SU-DHL-6 (cell line): ENCODE measurements at regions not wholly inside any gene's neighbourhood (a gene's known extent, or its start where the extent isn't known, plus 50 kb on each side); places are given as distances from the start of the nearest gene placed in this dataset.

Experiments used
- H2AFZ ChIP-seq: fragments of 200-600 bp; sonication (generic); 2 replicates; pipeline ENCODE4 v1.6.1; 2014; ENCODE audit warnings: low read depth, mild to moderate bottlenecking, moderate library complexity, mixed read lengths, antibody characterized with exemption, low read length; ENCODE audit not compliant: severe bottlenecking
- H3F3A ChIP-seq: fragments of 200-600 bp; shearing (Covaris generic); 2 replicates; pipeline ENCODE4 v1.6.0; 2016; ENCODE audit warnings: antibody characterized with exemption, mild to moderate bottlenecking; ENCODE audit not compliant: insufficient read depth
- H3K27ac ChIP-seq: fragments of 200-600 bp; sonication (generic); 2 replicates; pipeline ENCODE4 v1.5.1; 2016; ENCODE audit warnings: low read depth, mild to moderate bottlenecking, low read length, moderate library complexity, mixed read lengths
- H3K27me3 ChIP-seq: fragments of 200-600 bp; sonication (generic), shearing (Covaris generic); 2 replicates; pipeline ENCODE4 v1.6.0; 2014; ENCODE audit warnings: mild to moderate bottlenecking, low read length
- H3K36me3 ChIP-seq: fragments of 200-600 bp; sonication (generic); 2 replicates; pipeline ENCODE4 v1.6.1; 2014; ENCODE audit warnings: mild to moderate bottlenecking, low read length, mixed read lengths
- H3K4me2 ChIP-seq: fragments of 300-600, 200-600 bp; shearing (Covaris generic), sonication (generic); 2 replicates; pipeline ENCODE4 v1.6.0; 2014; ENCODE audit warnings: low read length, low read depth, mild to moderate bottlenecking; ENCODE audit not compliant: poor library complexity, severe bottlenecking
- H3K4me3 ChIP-seq: fragments of 200-600 bp; sonication (generic); 2 replicates; pipeline ENCODE4 v1.5.1; 2014; ENCODE audit warnings: antibody characterized with exemption, low read length, mild to moderate bottlenecking, mixed read lengths; ENCODE audit not compliant: insufficient read depth, poor library complexity, severe bottlenecking
- H3K79me2 ChIP-seq: fragments of 200-600 bp; sonication (generic); 2 replicates; pipeline ENCODE4 v1.6.1; 2014; ENCODE audit warnings: mild to moderate bottlenecking, low read length, moderate library complexity; ENCODE audit not compliant: insufficient read depth
- H3K9ac ChIP-seq: fragments of 200-600 bp; sonication (generic); 2 replicates; pipeline ENCODE4 v1.7.0; 2014; ENCODE audit warnings: mild to moderate bottlenecking, low read length
- H3K9me2 ChIP-seq: fragments of 200-600 bp; sonication (generic); replicated peaks from 2 replicates; pipeline ENCODE4 v1.6.1; 2014; ENCODE audit warnings: low read length; ENCODE audit not compliant: insufficient read depth
- H3K9me3 ChIP-seq: fragments of 200-600 bp; sonication (generic); 2 replicates; pipeline ENCODE4 v1.6.1; 2014; ENCODE audit warnings: low read length, mixed read lengths; ENCODE audit not compliant: insufficient read depth
- H4K20me1 ChIP-seq: fragments of 200-600 bp; sonication (generic); 2 replicates; pipeline ENCODE4 v1.6.1; 2014; ENCODE audit warnings: low read depth, mild to moderate bottlenecking, antibody characterized with exemption, low read length, moderate library complexity, mixed read lengths
- CTCF ChIP-seq: fragments of 200-600 bp; sonication (generic); IDR thresholded peaks from one replicate; pipeline ENCODE4 v1.5.1; 2017; ENCODE audit warnings: antibody characterized with exemption, mild to moderate bottlenecking, low read length, moderate library complexity; ENCODE audit not compliant: insufficient read depth, poor library complexity, severe bottlenecking
- EZH2phosphoT487 ChIP-seq: fragments of 200-600 bp; sonication (generic), shearing (Covaris generic); conservative IDR thresholded peaks from 2 replicates; pipeline ENCODE4 v1.6.1; 2018; ENCODE audit warnings: mild to moderate bottlenecking, antibody characterized with exemption, low read length, moderate library complexity, mixed read lengths

- H3K9ac ChIP-seq, result no peak overlapping the region
- H3F3A ChIP-seq, result no peaks in the 10 kb centered on the region
- H3K9me3 ChIP-seq, result no peaks in the 10 kb centered on the region
- H2AFZ ChIP-seq, result no peak overlapping the region
- H3K4me2 ChIP-seq, result no peak overlapping the region
- no peaks in the 10 kb centered on the region for H3K79me2 ChIP-seq
- no peaks in the 10 kb centered on the region for H3K27me3 ChIP-seq
- H3K9me2 ChIP-seq, result no peaks in the 10 kb centered on the region
- H3K36me3 ChIP-seq, result no peaks in the 10 kb centered on the region
- H3K27ac ChIP-seq, result no peak overlapping the region
- no peak overlapping the region for H3K4me3 ChIP-seq
- H4K20me1 ChIP-seq, result no peaks in the 10 kb centered on the region
- TF ChIP-seq EZH2phosphoT487, result no peak
Observed at GRCh38 chr5:30880514-30880913, 313.0 kb upstream of the CDH6 start.

- Histone ChIP-seq H2AFZ (no peak overlapping the region), H3K27me3 (no peaks in the 10 kb centered on the region), H3K4me3 (no peak overlapping the region)
Observed at GRCh38 chr5:30879887-30880286, 313.6 kb upstream of the CDH6 start.

DNA sequence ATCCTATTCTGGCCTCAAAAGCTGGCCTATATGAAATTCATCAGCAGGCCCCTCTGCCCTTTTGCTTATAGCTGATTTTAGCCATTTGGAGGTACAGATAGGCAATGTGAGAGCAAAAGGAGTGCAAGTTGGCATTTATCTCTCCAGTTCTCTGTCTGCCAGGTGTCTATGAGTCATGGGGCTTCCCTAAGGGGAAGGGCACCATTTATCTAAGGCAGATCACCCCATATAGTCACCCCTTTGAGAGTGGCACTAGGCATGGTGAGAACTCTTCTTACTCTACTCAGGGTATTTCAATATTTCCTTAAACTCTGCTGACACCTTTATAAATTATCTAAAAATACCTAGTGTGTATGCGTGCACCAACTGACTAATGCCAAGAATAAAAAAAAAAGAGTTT is 314.7 kb upstream of the CDH6 start:
- H4K20me1 ChIP-seq, result no peaks in the 10 kb centered on the region
- H3F3A ChIP-seq, result no peaks in the 10 kb centered on the region
- no peak overlapping the region for H3K4me3 ChIP-seq
- H3K27ac ChIP-seq, result no peak overlapping the region
- no peak overlapping the region for H3K9ac ChIP-seq
- H3K9me2 ChIP-seq, result no peaks in the 10 kb centered on the region
- H3K9me3 ChIP-seq, result no peaks in the 10 kb centered on the region
- no peak overlapping the region for H2AFZ ChIP-seq
- TF ChIP-seq EZH2phosphoT487, result no peak
- TF ChIP-seq CTCF, result no peak
- H3K36me3 ChIP-seq, result no peaks in the 10 kb centered on the region
- no peak overlapping the region for H3K4me2 ChIP-seq
- H3K27me3 ChIP-seq, result no peaks in the 10 kb centered on the region
- H3K79me2 ChIP-seq, result no peaks in the 10 kb centered on the region

More at GRCh38 chr5:30879887-30880286, 313.6 kb upstream of the CDH6 start:
- H3K79me2 ChIP-seq, result no peaks in the 10 kb centered on the region
- H4K20me1 ChIP-seq, result no peaks in the 10 kb centered on the region
- H3K27ac ChIP-seq, result no peak overlapping the region
- no peak overlapping the region for H3K9ac ChIP-seq
- H3K9me2 ChIP-seq, result no peaks in the 10 kb centered on the region
- H3K36me3 ChIP-seq, result no peaks in the 10 kb centered on the region
- no peak overlapping the region for H3K4me2 ChIP-seq
- H3F3A ChIP-seq, result no peaks in the 10 kb centered on the region
- TF ChIP-seq CTCF (no peak), EZH2phosphoT487 (no peak)
- no peaks in the 10 kb centered on the region for H3K9me3 ChIP-seq

DNA sequence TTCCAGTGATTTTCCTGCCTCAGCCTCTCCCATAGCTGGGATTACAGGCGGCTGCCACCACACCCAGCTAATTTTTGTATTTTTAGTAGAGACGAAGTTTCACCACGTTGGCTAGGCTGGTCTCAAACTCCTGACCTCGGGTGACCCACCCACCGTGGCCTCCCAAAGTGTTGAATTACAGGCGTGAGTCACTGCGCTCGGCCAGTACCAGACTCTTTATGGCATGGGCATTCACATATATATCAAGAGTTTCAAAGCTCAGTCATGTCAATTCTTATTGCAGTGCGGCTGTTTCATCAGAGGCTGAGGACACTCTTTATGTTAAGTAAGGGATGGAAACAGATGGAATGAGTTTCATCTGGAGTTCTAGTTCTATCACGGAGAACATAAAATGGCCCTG is 315.2 kb upstream of the CDH6 start:
- Histone ChIP-seq H3K4me3 (no peak overlapping the region), H3K36me3 (no peaks in the 10 kb centered on the region), H3K27ac (no peak overlapping the region), H3K9ac (no peak overlapping the region), H3K4me2 (no peak overlapping the region), H3K9me2 (no peaks in the 10 kb centered on the region), H3K27me3 (no peaks in the 10 kb centered on the region), H3K79me2 (no peaks in the 10 kb centered on the region), H2AFZ (no peak overlapping the region), H3K9me3 (no peaks in the 10 kb centered on the region), H4K20me1 (no peaks in the 10 kb centered on the region), H3F3A (no peaks in the 10 kb centered on the region)
- no peak for TF ChIP-seq EZH2phosphoT487
- TF ChIP-seq CTCF, result no peak
